ENCODE measurements at regions not wholly inside any gene's neighbourhood (a gene's known extent, or its start where the extent isn't known, plus 50 kb on each side); places are given as distances from the start of the nearest gene placed in this dataset.

DNA sequence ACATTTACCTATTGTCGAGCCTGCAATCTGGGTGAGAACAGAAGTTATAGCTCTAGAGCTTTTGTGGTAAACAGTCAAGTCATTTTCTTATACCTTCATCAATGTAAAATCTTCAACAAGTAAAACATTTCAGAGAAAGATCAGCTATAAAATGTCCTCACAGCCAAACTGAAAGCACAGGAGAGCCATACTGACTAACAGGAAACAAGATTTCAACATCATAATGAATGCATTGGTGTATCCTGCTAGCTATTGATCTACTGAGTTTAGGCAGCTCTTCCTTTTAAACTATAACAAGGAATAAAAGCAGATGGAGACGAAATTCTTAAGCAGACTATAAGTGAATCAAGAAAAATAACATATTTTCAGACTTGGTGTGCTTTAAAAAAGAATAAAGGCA lies 1522.9 kb upstream of the WWC1 start:
- Histone ChIP-seq H3K9me3 (ENCODE audit: control insufficient read depth, insufficient read depth, low read length) (peaks cover 4% of the 10 kb centered on the region), H3K36me3 (ENCODE audit: control insufficient read depth, insufficient read depth, low read length) (no peaks in the 10 kb centered on the region), H3K4me3 (ENCODE audit: low read length) (no peak overlapping the region), H3K4me1 (ENCODE audit: control insufficient read depth, insufficient read depth, low read length) (no peaks in the 10 kb centered on the region), H3K27me3 (ENCODE audit: control insufficient read depth, insufficient read depth, low read length) (no peaks in the 10 kb centered on the region), H3K27ac (ENCODE audit: low read length) (no peak overlapping the region)
- no peaks in the 10 kb centered on the region for H3K4me1 Mint-ChIP-seq
- TF ChIP-seq, protein P1, sequence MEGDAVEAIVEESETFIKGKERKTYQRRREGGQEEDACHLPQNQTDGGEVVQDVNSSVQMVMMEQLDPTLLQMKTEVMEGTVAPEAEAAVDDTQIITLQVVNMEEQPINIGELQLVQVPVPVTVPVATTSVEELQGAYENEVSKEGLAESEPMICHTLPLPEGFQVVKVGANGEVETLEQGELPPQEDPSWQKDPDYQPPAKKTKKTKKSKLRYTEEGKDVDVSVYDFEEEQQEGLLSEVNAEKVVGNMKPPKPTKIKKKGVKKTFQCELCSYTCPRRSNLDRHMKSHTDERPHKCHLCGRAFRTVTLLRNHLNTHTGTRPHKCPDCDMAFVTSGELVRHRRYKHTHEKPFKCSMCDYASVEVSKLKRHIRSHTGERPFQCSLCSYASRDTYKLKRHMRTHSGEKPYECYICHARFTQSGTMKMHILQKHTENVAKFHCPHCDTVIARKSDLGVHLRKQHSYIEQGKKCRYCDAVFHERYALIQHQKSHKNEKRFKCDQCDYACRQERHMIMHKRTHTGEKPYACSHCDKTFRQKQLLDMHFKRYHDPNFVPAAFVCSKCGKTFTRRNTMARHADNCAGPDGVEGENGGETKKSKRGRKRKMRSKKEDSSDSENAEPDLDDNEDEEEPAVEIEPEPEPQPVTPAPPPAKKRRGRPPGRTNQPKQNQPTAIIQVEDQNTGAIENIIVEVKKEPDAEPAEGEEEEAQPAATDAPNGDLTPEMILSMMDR (IDR thresholded peaks at IDR 0.05): no peak
- DNase-seq (no peak), ATAC-seq (no peak)
- no peaks in the 10 kb centered on the region for H3K27me3 Mint-ChIP-seq (ENCODE audit: low read depth in 2 of 2)
- H3K36me3 Mint-ChIP-seq: no peaks in the 10 kb centered on the region
- intact Hi-C loops (cut with micrococcal nuclease): no loop called here
- no peak overlapping the region for H3K27ac Mint-ChIP-seq
- WGBS (ENCODE audit: insufficient coverage): 86% methylated on average over 1 of the region's 2 CpGs
- no peak overlapping the region for H3K4me3 Mint-ChIP-seq
- H3K9me3 Mint-ChIP-seq: peaks cover 4 to 15% of the 10 kb centered on the region in 2 donors

DNA sequence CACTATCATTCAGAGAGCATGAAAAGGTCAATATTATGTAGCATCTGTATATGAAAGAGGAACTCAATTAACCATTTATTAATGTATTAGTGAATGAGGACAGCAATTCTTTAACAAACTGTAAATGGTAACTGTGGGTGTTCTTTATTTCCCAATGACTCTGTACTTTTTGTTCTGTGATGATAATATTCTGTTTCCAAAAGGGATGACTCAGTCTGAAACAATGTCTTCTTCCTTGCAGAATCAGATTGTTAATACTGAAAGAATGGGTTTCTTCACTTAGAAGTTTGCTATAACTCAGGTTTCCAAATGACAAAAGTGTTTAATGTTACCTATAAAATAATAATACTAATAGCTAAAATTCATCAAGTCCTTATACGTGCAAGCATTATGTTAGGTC lies 1518.7 kb upstream of the WWC1 start:
- DNase-seq (no peak), ATAC-seq (no peak)
- Mint-ChIP-seq H3K9me3 (peaks cover under 1 to 7% of the 10 kb centered on the region in 2 donors), H3K4me1 (no peaks in the 10 kb centered on the region), H3K27ac (no peak overlapping the region), H3K4me3 (no peak overlapping the region), H3K36me3 (no peaks in the 10 kb centered on the region), H3K27me3 (ENCODE audit: low read depth in 2 of 2) (no peaks in the 10 kb centered on the region)
- TF ChIP-seq, protein P1 (IDR thresholded peaks at IDR 0.05): no peak
- H3K4me1 ChIP-seq (ENCODE audit: control insufficient read depth, insufficient read depth, low read length): no peaks in the 10 kb centered on the region
- no peaks in the 10 kb centered on the region for H3K27me3 ChIP-seq (ENCODE audit: control insufficient read depth, insufficient read depth, low read length)
- H3K4me3 ChIP-seq (ENCODE audit: low read length): no peak overlapping the region
- peaks cover 3% of the 10 kb centered on the region for H3K9me3 ChIP-seq (ENCODE audit: control insufficient read depth, insufficient read depth, low read length)
- no peaks in the 10 kb centered on the region for H3K36me3 ChIP-seq (ENCODE audit: control insufficient read depth, insufficient read depth, low read length)
- no CpG with 5 or more reads among the region's 1 CpG for WGBS (ENCODE audit: insufficient coverage)
- no peak overlapping the region for H3K27ac ChIP-seq (ENCODE audit: low read length)
- intact Hi-C loops (cut with micrococcal nuclease): no loop called here

DNA sequence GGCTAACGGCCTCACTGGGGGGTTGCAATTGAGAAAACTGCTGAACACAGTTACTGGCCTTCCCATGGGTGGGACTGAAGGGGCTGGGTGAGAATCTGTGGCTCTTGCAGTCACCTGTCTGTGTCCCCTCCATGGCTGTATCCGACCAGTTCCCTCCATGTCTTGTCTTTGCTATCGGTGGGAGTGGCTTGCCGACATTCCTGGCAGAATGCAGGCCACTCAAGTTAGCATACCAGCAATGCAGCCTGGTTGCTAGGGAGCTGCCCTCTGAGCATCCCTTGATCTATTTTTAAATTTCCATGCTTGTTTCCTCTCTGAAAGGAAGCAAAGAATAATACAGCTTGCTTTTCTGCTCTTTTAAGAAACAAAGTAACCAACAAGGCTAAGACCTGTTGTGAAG lies 1509.7 kb upstream of the WWC1 start:
- Mint-ChIP-seq H3K4me1 (no peaks in the 10 kb centered on the region), H3K9me3 (peaks cover 6 to 9% of the 10 kb centered on the region in 2 donors), H3K27ac (no peak overlapping the region), H3K36me3 (no peaks in the 10 kb centered on the region), H3K27me3 (ENCODE audit: low read depth in 2 of 2) (no peaks in the 10 kb centered on the region), H3K4me3 (no peak overlapping the region)
- Histone ChIP-seq H3K27ac (ENCODE audit: low read length) (no peak overlapping the region), H3K27me3 (ENCODE audit: control insufficient read depth, insufficient read depth, low read length) (no peaks in the 10 kb centered on the region), H3K4me1 (ENCODE audit: control insufficient read depth, insufficient read depth, low read length) (no peaks in the 10 kb centered on the region), H3K36me3 (ENCODE audit: control insufficient read depth, insufficient read depth, low read length) (no peaks in the 10 kb centered on the region), H3K9me3 (ENCODE audit: control insufficient read depth, insufficient read depth, low read length) (peaks cover 10% of the 10 kb centered on the region), H3K4me3 (ENCODE audit: low read length) (no peak overlapping the region)
- no peak for DNase-seq
- ATAC-seq: no peak
- TF ChIP-seq, protein P1 (IDR thresholded peaks at IDR 0.05): no peak
- 45% methylated on average over 4 of the region's 4 CpGs for WGBS (ENCODE audit: insufficient coverage)
- intact Hi-C loops (cut with micrococcal nuclease): no loop called here

DNA sequence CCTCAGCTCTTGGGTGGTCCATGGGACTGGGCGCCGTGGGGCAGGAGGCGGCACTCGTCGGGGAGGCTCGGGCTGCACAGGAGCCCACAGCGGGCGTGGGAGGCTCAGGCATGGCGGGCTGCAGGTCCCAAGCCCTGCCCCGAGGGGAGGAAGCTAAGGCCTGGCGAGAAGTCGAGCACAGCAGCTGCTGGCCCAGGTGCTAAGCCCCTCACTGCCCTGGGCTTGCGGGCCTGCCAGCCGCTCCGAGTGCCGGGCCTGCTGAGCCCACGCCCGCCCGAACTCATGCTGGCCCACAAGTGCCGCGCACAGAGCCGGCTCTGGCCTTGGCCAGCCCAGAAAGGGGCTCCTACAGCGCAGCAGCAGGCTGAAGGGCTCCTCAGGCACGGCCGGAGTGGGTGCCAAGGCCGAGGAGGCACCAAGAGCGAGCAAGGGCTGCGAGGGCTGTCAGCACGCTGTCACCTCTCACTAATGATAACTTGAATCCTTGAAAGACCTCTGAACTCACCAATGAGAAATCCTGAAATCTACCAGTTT lies 1506.8 kb upstream of the WWC1 start:
- H3K9me3 Mint-ChIP-seq: peaks cover 11 to 17% of the 10 kb centered on the region in 2 donors
- WGBS (ENCODE audit: insufficient coverage): 94% methylated on average over 29 of the region's 29 CpGs
- no peaks in the 10 kb centered on the region for H3K36me3 Mint-ChIP-seq
- H3K4me3 Mint-ChIP-seq: no peak overlapping the region
- TF ChIP-seq, protein P1 (IDR thresholded peaks at IDR 0.05): no peak
- ATAC-seq (no peak), DNase-seq (no peak)
- no peak overlapping the region for H3K27ac Mint-ChIP-seq
- Histone ChIP-seq H3K4me1 (ENCODE audit: control insufficient read depth, insufficient read depth, low read length) (no peaks in the 10 kb centered on the region), H3K27me3 (ENCODE audit: control insufficient read depth, insufficient read depth, low read length) (no peaks in the 10 kb centered on the region), H3K36me3 (ENCODE audit: control insufficient read depth, insufficient read depth, low read length) (no peaks in the 10 kb centered on the region), H3K4me3 (ENCODE audit: low read length) (no peak overlapping the region), H3K27ac (ENCODE audit: low read length) (no peak overlapping the region), H3K9me3 (ENCODE audit: control insufficient read depth, insufficient read depth, low read length) (peaks cover 10% of the 10 kb centered on the region)
- no peaks in the 10 kb centered on the region for H3K4me1 Mint-ChIP-seq
- H3K27me3 Mint-ChIP-seq (ENCODE audit: low read depth in 2 of 2): no peaks in the 10 kb centered on the region
- intact Hi-C loops (cut with micrococcal nuclease): no loop called here

Data from natural killer cell (primary cell).